Ovary (tissue), 3 donors: ENCODE measurements at regions not wholly inside any gene's neighbourhood (a gene's known extent, or its start where the extent isn't known, plus 50 kb on each side); places are given as distances from the start of the nearest gene placed in this dataset.

ENCODE experiments used
- CTCF ChIP-seq, 3 donors: fragments of 450-650 bp in 2 of 3; fragments of 200-600 bp in 1 of 3; IDR thresholded peaks; one replicate each; pipeline versions ENCODE4 v1.5.1 to v1.8.0; 2016 to 2022; ENCODE audit warnings: antibody characterized with exemption in 3 of 3, mild to moderate bottlenecking in 1 of 3
- POLR2A ChIP-seq: fragments of 450-650 bp; IDR thresholded peaks from one replicate; pipeline ENCODE4 v1.6.1; 2017; ENCODE audit warnings: antibody characterized with exemption, mild to moderate bottlenecking, moderate library complexity
- donor health status: DM: no; HTN: no; CAD: no.

DNA sequence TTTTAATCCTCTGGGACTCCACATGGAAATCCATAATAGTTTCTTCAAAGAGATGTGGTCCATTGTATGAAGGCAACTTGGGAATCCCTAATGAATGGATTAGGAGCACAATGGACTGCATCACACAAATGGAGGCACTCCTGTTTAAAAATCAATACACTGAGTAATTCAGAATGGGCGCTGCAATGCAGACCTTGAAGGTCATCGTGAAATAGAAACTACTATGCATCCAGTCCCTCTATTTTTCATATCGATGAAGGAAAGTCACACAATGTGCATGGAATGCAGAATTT is 98.8 kb upstream of the EGFL6 start:
- TF ChIP-seq CTCF (IDR thresholded peaks at IDR 0.05) (no peak), POLR2A (no peak)
